ENCODE measurements at regions not wholly inside any gene's neighbourhood (a gene's known extent, or its start where the extent isn't known, plus 50 kb on each side); places are given as distances from the start of the nearest gene placed in this dataset.

DNA sequence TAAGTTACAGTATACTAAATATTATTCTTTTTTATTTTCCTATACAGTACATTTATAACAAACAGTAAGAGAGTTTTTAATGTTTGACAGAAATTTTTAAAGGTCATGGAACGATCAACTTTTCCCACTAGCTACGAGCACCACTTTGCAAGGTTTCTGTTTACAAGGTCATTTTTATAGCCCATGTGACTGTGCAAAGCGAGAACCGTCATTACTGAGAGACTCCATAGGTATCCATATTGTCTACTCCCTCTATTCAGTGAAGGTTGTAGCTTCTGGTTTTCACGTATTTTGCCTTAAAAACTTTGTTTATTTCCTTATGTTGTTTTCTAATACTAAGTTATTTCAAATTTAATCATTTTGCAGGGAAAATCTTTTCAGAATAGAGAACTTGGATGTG lies 186.3 kb upstream of the RGMB start:
- DNase-seq: no peak

DNA sequence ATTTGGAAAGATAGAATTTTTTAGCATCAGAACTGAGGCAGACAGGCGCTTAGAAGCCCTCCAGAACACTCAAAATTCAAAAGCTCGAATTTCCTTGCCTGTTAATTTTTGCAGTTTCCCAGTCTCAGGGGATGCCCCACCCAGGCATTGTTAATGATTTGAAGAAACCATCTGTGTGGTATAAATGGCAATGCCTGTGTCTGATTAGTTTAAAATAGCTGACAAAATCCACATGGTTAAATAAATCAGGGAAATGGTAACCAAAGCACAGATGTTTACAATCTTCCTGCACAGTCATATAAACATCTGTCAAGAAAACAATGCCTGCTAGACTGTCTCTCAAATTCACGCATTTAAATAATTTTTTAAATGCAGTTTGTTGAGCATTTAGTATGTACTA lies 185.2 kb upstream of the RGMB start:
- no peak for DNase-seq

DNA sequence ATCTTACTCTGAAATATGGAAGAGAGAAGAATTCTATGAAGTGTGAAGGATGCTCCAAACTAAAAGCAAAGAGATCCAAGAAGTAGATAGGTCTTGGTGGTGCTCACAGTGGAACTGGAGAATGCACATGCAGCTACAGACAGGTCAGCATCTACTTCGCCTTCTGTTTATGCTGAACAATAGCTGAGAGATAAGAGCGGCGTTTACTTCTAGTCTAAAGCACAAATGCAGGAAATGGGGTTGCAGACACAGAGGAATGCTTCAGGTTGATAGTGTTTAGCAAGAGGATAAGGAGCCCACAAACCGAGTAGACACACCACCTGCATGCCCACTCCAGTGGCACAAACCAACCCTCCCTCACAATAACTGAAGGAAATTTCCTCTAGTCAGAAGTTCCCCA lies 180.0 kb upstream of the RGMB start:
- no peak for DNase-seq

DNA sequence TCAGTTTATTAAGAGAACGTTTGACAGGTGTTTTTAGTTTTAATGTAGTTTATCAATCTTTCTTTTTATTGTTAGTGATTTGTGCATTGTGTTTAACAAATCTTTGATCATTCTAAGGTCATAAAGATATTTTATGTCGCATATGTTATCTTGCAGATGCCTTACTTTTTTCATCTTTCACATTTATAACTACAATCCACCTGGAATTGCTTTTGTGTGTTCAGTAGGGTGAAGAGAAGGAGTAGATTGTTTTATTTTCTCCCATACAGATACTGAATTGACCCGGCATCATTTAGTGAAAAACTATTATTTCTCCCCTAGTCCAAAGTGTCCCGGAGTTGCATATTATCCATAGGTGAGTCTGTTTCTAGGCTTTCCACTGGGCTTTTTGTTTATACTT lies 179.4 kb upstream of the RGMB start:
- no peak for DNase-seq

DNA sequence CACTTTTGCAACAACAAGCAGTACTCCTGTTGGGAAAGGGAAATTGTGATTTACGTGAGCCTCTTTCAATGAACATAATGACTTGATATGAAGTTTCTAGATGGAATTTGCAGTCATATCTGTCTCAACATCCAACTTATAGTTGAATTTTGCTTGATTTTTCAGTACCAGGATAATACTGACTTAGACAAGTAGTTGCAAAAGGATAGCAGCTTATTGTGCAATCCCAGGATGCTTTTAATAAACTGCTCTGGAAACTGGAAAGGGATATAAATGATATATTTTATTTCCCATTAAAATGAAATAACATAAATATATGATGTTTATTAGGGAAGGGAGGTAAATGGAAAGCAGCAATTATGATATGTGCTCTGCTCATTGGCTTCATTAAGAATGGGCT lies 174.4 kb upstream of the RGMB start:
- no peak for DNase-seq

DNA sequence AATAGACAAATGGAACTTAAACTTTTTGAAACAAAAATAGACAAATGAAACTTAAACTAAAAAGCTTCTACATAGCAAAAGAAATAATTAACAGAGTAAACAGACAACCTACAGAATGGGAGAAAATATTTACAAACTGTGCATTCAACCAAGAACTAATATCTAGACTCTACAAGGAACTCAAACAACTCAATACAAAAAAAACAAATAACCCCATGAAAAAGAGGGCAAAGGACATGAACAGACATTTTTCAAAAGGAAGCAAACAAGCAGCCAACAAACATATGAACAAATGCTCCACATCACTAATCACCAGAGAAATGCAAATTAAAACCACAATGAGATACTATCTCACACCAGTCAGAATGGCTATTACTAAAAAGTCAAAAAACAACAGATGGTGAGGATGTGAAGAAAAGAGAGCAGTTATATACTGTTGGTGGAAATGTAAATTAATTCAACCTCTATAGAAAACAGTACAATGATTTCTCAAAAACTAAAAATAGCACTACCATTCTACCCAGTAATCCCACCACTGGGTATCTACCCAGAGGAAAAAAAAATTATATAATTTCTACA lies 170.8 kb upstream of the RGMB start:
- no peak for DNase-seq

DNA sequence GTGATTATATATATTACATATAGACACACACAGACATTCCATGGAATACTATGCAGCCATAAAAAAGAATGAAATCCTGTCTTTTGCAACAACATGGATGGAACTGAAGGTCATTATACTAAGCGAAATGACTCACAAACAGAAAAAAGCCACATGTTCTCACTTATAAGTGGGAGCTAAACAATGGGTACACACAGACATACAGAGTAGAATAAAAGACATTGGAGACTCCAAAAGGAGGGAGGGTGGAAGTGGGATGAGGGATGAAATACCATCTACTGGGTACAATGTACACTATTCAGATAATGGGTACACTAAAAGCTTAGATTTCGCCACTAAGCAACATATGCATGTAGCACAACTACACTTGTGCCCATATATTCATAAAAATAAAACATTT lies 170.0 kb upstream of the RGMB start:
- DNase-seq: no peak

DNA sequence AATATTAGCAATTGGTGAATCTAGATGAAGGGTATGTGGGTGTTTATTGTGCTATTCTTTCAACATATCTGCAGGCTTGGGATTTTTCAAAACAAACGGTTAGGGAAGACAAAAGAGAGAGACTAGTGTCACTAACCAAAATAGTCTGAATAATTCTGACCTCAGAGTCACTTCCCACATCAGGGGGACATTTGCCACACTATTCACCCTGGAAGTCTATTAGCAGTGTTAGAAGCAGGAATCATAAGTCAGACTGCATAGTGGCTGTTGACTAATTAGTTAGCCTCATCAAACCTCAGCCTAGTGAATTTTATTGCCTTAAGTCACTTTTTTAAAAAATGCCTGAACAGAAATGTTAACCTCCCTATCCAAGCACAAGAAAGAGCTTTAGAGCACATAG lies 169.2 kb upstream of the RGMB start:
- DNase-seq: no peak

DNA sequence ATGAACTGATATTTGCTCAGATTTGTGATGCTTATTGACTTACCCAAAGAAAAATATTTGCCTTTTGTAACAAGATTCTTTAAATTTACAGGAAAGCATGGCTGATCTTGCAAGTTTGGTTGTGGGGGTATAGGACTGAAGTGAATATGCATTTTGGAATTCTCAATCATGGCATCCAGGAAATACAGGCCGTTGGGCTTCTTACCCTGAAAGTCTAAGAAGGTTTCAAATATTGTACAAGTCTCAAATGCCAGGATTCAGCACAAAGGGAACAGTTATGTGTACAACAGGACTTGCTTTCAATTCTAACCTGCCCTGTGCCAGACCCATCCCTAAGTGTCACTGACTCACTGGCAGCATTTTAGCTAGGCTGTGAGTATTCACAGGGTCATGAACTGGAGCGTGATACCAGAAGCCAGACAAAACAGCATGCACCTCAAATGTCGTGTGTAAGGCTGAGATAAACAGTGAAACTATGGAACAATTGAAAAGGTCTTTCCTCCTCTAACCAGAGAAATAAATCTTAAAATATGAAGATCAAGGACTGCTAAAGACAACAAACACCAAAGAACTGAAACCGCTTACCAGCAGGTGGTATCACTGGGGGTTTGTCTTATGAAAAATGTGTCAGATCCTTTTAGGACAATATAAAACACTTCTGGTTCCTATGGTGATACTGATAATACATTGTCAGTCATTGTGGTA lies 168.6 kb upstream of the RGMB start:
- DNase-seq: no peak

DNA sequence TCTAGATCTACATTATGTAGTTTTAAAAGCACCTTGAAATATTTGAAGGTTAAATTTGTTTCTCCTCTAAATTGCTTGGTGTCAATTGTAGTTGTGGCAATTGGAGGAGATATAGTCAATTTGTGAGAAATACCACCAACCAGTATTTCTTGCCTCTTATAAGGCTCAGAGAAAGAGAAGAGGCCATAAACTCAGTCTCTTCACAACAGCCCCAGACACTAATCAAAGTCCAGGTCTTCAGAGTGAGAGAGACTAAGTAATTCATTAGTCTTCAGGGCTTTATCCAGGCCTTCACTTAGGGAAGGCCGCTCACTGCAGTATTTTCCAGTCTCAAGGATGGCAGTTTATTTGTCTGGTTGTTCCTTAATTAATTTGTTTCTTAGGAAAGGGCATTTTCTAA lies 168.0 kb upstream of the RGMB start:
- no peak for DNase-seq

DNA sequence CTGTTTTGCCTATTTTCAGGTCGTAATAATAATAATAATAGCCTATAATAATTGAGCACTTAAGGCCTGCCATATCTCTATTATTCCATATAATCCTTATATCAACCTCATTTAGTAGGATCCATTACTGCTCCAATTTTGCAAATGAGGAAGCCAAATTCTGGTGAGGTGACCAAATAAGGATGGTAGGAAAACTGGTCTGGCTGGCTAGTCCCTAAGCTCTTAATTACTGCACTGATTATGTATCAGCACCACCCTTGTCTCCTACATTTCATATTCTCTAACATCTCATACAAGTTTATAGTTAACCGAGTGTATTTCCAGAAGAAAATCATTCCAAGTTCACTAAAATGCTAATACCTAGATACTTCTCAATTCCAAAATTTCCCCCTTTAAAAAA lies 166.5 kb upstream of the RGMB start:
- DNase-seq: no peak

DNA sequence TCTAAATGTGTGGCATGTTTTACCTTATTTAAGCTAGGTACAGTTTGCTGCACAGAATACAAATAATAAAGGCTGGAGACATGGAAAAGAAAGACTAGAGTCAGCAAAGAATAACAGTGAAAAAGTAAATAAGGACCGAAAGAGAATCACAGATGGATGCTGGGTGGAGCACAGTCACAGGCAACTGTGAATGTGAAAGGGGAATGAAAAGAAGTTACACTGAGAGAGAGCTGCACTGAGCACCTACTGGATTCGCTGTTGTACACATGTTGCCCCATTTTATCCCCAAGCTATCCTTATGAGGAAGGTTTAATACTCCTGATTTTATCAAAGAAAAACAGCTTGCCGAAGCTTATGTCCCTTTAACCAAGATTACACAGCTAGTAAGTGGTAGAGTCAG lies 165.4 kb upstream of the RGMB start:
- DNase-seq: no peak

DNA sequence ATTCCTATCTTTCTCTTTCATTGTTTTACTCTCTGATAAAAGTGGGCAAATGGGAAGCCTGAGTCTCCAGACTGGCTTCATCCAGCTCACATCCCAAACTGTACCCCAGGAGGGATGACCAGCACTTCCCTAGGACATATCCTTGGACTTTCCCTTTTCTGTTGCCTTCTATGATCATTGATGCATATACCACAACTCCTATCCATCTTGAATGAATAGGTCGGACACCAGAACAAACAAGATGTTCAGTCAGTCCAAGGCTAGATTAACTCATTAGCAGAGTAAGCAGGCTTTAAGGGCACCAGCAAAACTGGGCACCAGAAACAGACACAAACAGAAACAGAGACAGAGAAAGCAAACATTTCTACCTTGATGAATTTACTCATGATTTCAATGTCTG lies 159.1 kb upstream of the RGMB start:
- no peak for DNase-seq

DNA sequence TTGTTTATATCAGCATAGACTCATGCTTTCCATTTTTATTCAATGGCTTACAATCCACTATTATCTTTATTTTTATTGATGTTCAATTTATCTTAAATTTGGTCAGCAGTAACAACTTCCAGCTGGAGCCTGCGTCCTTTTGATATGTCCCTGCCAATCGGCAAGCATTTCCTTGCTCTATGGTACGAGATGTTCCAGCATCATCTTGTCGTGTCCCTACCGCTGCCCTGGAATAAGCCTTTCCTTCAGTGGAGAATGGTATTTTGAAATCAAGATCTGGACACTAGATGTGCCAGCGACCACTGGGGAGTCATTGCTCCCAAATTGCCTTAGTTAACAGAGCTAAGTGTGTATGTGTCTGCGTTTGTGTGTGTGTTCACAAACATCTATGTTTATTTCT lies 151.6 kb upstream of the RGMB start:
- DNase-seq: no peak

DNA sequence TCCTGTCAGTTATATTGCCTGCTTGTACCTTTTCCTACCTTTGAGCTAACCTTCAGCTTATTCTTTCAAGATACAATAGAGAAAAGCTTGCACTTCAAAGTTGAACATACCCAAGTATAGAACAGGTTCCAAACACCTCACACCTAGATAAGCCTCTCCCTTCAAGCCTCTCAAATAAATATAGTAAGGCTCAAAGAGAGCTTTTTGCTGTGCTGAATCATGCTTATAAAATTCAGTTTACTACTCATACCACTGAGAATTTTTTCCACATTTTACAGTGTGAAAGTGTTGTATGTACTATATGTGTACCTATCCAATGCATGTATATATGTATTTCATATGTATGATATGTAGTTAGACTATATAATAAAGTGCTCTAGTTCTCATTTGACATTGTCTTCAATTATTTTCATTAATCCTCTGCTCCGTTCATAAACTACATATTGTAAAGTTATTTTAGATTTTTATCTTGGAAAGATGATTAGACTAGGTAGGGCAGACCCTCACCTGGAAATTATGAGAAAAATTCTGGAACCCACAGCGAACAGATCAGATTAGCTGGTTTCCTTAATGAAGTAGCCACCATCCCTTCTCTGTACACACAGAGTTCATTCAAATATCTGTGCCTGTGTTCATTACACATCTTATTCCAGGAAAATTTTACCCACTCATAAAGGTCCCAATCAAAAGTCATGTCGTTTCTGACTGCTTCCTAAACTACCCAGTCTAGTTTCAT lies 149.2 kb upstream of the RGMB start:
- no peak for DNase-seq

DNA sequence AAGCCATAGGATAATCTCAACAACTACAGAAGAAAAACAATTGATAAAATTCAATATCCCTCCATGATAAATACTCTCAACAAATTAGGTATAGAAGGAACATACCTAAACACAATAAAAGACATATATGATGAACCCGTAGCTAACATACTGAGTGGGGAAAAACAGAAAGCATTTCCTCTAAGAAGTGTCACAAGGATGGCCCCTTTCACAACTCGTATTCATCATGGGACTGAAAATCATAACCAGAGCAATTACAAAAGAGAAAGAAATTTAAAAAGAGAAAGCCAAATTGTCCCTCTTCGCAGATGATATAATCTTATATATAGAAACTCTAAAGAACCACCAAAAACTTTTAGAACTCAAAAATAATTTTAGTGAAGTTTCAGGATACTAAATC lies 146.3 kb upstream of the RGMB start:
- no peak for DNase-seq

DNA sequence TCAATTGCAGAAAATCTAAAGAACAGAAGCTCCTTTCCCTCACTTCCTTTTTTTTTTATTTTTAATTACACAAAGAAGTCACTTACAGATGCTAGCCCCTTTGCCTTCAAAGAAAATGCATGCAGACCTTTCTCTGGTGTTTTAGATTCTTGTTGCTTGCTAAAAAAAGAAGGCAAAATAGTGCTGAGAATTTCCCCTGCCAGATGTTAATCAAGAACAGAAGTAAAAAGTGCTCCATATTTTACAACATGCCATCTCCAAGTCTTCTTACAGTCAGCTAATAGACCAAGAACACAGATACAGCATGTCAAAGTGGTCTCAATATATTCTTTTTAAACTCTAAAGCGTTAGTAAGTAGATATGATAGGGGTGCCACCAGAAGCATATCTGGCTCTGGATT lies 142.8 kb upstream of the RGMB start:
- no peak for DNase-seq

DNA sequence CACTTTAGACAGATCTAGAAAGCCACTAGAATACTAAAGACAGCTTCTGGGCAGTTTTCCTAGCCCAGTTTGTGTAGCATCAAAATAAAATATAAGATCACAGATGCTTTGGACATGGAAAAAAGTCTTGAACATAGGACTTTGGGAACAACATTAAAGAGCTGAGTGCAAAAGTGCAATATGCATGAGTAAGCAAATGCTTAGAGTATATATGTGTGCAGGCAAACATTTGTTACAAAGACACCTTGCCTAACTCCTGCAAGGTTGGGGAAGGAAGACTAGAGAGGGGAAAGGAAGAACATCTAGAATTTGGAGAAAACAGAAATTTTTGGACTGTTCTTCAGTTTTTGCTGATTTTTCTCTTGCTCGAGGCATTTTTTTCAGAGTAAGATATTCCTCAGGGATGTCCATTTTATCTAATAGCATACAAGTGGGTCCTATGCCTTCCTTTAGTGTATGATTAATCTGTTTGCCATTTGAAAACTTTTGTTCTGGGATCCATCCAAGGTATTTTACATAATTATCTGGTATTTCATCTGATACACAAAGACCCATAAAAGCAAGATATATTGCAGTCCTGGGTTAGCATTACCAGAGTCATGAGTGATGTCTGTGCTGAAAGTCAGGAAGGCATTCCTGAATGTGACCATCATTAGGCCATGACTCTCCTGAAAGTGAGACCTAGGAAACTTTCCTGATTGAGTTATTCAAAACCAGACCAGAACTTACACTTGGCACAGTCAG lies 142.0 kb upstream of the RGMB start:
- no peak for DNase-seq

DNA sequence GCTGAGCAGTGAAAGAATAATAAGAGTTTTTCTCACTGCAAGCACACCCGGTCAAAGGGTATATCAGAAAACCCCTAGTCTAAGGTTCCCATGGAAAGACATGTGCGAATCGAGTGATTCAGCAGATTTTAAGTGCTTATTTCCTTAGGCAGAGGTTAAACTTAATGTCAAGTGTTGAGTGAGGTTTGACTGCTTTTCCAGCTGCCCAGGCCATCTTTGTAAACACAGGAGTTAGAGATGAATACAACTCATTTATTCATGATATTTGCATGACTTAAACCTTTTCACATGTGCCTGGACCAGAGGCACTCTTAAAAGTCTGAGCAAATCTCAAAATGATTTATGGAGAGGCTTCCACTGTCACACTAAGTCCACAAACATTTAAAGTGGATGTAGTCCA lies 137.8 kb upstream of the RGMB start:
- DNase-seq: no peak

DNA sequence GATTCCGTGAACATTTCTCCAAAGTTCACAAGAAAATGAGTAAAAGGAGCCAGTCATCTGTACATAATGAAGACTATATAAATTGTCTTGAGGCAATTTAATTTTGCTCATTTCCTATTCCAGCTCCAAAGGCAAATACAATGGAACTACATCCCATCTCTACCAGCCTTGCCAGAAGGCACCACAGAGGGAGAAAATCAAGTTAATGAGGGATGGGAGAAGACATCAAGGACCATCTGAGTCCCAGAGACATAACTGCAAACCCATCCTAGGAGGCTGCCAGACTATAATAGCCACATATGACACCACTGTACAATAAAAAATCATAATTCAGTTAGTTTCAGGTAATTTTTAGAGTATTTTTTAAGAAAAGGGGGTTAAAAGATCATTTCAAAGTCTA lies 136.3 kb upstream of the RGMB start:
- DNase-seq: no peak

DNA sequence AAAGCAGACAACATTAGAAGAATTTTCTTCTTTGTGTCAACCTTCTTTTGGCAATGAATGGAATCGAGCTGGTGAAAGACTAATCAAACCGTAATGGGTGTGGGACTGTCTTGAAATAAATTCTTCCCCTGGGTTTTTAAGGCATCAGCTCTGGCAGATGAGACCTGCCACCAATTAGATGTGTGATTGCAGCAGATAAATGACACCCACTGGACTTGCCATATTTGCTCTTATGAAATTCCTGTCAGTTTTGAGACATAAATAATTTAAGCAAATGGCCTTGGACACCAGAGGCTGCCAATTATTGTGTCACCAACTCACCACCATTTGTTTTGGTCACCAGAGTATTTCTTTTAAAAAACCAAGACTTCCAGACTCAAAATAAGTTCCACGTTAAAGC lies 135.9 kb upstream of the RGMB start:
- no peak for DNase-seq

DNA sequence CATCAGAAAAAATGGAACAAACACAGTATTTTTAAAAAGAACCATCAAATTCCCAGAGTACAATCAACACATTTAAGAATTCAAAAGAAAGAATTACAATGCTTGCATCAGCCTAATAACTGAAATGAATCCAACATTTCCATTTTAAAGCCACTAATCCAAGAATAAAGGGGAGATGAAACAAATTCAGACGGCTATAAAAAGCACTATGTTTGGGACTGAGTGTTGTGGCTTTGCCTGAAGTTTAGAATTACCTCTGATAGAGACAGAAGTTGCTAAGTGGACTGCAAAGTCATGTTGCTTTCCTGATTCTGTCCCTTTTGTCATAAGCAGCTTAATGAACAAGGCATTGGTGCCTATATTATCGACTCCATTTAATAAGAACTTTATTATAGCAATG lies 135.4 kb upstream of the RGMB start:
- no peak for DNase-seq

DNA sequence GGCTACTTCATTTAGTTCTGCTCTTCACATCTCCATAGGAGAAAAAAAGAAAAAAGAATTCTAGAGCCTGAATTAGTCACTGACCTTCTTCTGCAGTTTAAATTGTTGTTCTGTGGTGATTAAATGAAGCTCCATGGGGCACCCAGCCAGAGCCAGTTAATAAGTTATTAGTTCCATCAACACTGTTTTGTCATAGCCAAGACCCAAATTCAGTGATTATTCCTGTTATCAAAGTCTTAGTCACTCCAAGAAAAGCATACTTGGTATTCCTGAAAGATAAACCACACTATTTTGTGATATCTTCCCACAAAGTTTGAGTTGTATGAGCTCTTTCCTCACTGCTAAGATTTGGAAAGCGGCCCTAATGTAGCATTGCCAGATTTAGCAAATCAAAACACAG lies 134.8 kb upstream of the RGMB start:
- DNase-seq: no peak

DNA sequence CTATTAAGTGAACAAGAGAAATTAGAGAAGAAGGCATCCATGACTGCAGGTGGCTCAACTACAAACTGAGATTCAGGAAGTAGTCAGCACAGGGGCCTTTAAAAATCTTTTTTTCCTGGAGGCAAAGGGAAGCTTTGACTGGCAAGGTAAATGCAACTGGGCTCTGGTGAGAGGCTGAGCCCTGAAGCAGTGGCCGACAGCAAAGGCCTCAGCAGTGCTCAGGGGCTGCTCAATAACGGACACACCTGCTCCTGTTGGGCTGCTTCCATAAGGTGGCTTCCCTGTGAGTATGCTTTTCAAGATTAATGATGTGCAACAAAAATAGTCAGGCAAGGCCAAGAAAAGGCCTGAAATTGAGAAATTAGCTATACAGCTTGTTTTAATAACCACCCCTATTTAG lies 134.2 kb upstream of the RGMB start:
- no peak for DNase-seq
